Lung (tissue), 11 donors: ENCODE measurements at regions not wholly inside any gene's neighbourhood (a gene's known extent, or its start where the extent isn't known, plus 50 kb on each side); places are given as distances from the start of the nearest gene placed in this dataset.

Source experiments
- ATAC-seq: fragments of 200-7000 bp; cut with Tn5 transposase; one replicate; pipeline ENCODE4 v1.9.1; 2020; ENCODE audit warnings: moderate number of reproducible peaks; ENCODE audit not compliant: insufficient read depth, low FRiP score
- DNase-seq, 3 donors: peaks; one replicate each; pipeline ENCODE4 v3.0.0-alpha.2; 2013 to 2017
- H3K27ac ChIP-seq, 2 donors: one replicate each; pipeline ENCODE4 v1.5.1; 2013; ENCODE audit warnings: mild to moderate bottlenecking in 2 of 2, moderate library complexity in 2 of 2, control low read depth in 1 of 2, inconsistent platforms in 1 of 2, low read depth in 1 of 2, low read length in 1 of 2
- H3K27me3 ChIP-seq, 3 donors: one replicate each; pipeline ENCODE4 v1.5.1; 2013; ENCODE audit warnings: low read length in 2 of 3; ENCODE audit not compliant: control insufficient read depth in 3 of 3, insufficient read depth in 3 of 3
- H3K36me3 ChIP-seq, 4 donors: one replicate each; pipeline ENCODE4 v1.5.1; 2013; ENCODE audit warnings: low read length in 4 of 4, mild to moderate bottlenecking in 1 of 4, moderate library complexity in 1 of 4; ENCODE audit not compliant: control insufficient read depth in 4 of 4, insufficient read depth in 4 of 4
- H3K4me1 ChIP-seq, 5 donors: one replicate each; pipeline ENCODE4 v1.5.1; 2013; ENCODE audit warnings: low read length in 5 of 5, mild to moderate bottlenecking in 2 of 5, moderate library complexity in 1 of 5; ENCODE audit not compliant: control insufficient read depth in 5 of 5, insufficient read depth in 5 of 5
- H3K4me3 ChIP-seq: one replicate; pipeline ENCODE4 v1.5.1; 2013; ENCODE audit warnings: mild to moderate bottlenecking, control low read depth, moderate library complexity
- H3K9ac ChIP-seq, 2 donors: one replicate each; pipeline ENCODE4 v1.5.1; 2013; ENCODE audit warnings: low read length in 2 of 2, control low read depth in 1 of 2; ENCODE audit not compliant: insufficient read depth in 1 of 2
- H3K9me3 ChIP-seq, 4 donors: one replicate each; pipeline ENCODE4 v1.5.1; 2013; ENCODE audit warnings: low read length in 3 of 4, mild to moderate bottlenecking in 1 of 4, moderate library complexity in 1 of 4; ENCODE audit not compliant: control insufficient read depth in 4 of 4, insufficient read depth in 3 of 4
- CTCF ChIP-seq: IDR thresholded peaks from 2 replicates; pipeline ENCODE4 v1.5.1; 2012; ENCODE audit warnings: mild to moderate bottlenecking; ENCODE audit errors: control extremely low read depth, extremely low read depth
- WGBS, 2 donors: extraction: QIAGEN DNeasy Blood & Tissue Kit; methylation state at CpG; one replicate each; pipeline ENCODE4 v1.1.7; 2013; 5-methylcytosine and 5-hydroxymethylcytosine counted together
- donor health status: control.
- donor health status: control.
- donor health status: Bipolar disorder and iron deficiency.
- donor health status: healthy.
- donor health status: DM: yes; HTN: yes; CAD: no.

GRCh38 chr13:46992383-46992952, 95.6 kb upstream of the HTR2A start:
- no peak overlapping the region for H3K4me3 ChIP-seq
- no peak for TF ChIP-seq CTCF
- H3K27ac ChIP-seq = no peak overlapping the region
- H3K36me3 ChIP-seq = no peaks in the 10 kb centered on the region
- ATAC-seq (no peak), DNase-seq (peak in 1 of 3 donors; percentile 4)
- no peaks in the 10 kb centered on the region for H3K27me3 ChIP-seq
- H3K4me1 ChIP-seq = no peaks in the 10 kb centered on the region
- no peak overlapping the region for H3K9ac ChIP-seq
- peaks cover 0 to 3% (median 0%) of the 10 kb centered on the region in 4 donors for H3K9me3 ChIP-seq
- WGBS, 2 donors = 85 to 87% methylated on average over 3 of the region's 3 CpGs

- Histone ChIP-seq H3K27me3 (no peaks in the 10 kb centered on the region), H3K4me3 (no peak overlapping the region), H3K27ac (no peak overlapping the region), H3K36me3 (no peaks in the 10 kb centered on the region), H3K9ac (no peak overlapping the region), H3K4me1 (no peaks in the 10 kb centered on the region), H3K9me3 (no peaks in the 10 kb centered on the region)
- DNase-seq (no peak), ATAC-seq (peak; percentile 45)
- TF ChIP-seq CTCF = no peak
- 73 to 93% methylated on average over 1 of the region's 1 CpG for WGBS, 2 donors
These were observed 87.0 kb upstream of the HTR2A start for GRCh38 chr13:46983881-46984280.

GRCh38 chr13:46982856-46983582, 86.2 kb upstream of the HTR2A start:
- no peak overlapping the region for H3K4me3 ChIP-seq
- ATAC-seq (no peak), DNase-seq (no peak)
- H3K27me3 ChIP-seq = no peaks in the 10 kb centered on the region
- no peaks in the 10 kb centered on the region for H3K4me1 ChIP-seq
- 25 to 55% methylated on average over 3 of the region's 3 CpGs for WGBS, 2 donors
- H3K9ac ChIP-seq = no peak overlapping the region
- H3K27ac ChIP-seq = no peak overlapping the region
- TF ChIP-seq CTCF = no peak
- no peaks in the 10 kb centered on the region for H3K9me3 ChIP-seq
- H3K36me3 ChIP-seq = no peaks in the 10 kb centered on the region
